Suprapubic skin (tissue), 3 donors: ENCODE measurements at regions not wholly inside any gene's neighbourhood (a gene's known extent, or its start where the extent isn't known, plus 50 kb on each side); places are given as distances from the start of the nearest gene placed in this dataset.
"Not testable (repeated sequence)": the region's sequence is repeated elsewhere in the genome, so short reads cannot be mapped to it uniquely, and the experiment has no call there.

ENCODE experiments used
- CTCF ChIP-seq, 2 donors: fragments of 200-600 bp in 1 of 2; fragments of 450-650 bp in 1 of 2; sonication (generic) in 1 of 2; IDR thresholded peaks; one replicate each; pipeline ENCODE4 v1.5.1; 2016 to 2019; ENCODE audit warnings: antibody characterized with exemption in 2 of 2, mild to moderate bottlenecking in 1 of 2, moderate library complexity in 1 of 2
- POLR2A ChIP-seq, 2 donors: fragments of 450-650 bp; IDR thresholded peaks; one replicate each; pipeline ENCODE4 v1.6.1; 2017; ENCODE audit warnings: antibody characterized with exemption in 2 of 2, mild to moderate bottlenecking in 2 of 2, moderate library complexity in 2 of 2

GRCh38 chr21:6039224-6039623 is 4482.2 kb upstream of the TPTE start:
- not testable (repeated sequence) for TF ChIP-seq CTCF, POLR2A (IDR thresholded peaks at IDR 0.05)
